ENCODE measurements at regions not wholly inside any gene's neighbourhood (a gene's known extent, or its start where the extent isn't known, plus 50 kb on each side); places are given as distances from the start of the nearest gene placed in this dataset.

DNA sequence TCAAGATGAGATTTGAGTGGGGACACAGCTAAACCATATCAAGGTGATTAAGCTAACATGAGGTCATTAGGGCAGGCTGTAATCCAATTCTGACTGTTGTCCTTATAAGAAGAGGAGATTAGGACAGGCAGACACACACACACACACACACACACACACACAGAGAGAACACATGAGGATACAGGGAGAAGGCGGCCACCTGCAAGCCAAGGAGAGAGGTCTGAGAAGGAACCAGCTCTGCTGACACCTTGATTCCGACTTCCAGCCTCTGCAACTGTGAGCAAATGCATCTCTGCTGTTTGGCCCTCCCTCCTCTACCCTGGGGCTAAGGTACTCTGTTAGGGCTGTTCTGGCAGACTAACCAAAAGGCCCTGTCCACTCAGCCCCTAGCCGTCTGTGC is 112.5 kb upstream of the GSC start:
- no peak for DNase-seq

GRCh38 chr14:94880876-94881275 is 111.0 kb upstream of the GSC start:
- no peak for DNase-seq

DNA sequence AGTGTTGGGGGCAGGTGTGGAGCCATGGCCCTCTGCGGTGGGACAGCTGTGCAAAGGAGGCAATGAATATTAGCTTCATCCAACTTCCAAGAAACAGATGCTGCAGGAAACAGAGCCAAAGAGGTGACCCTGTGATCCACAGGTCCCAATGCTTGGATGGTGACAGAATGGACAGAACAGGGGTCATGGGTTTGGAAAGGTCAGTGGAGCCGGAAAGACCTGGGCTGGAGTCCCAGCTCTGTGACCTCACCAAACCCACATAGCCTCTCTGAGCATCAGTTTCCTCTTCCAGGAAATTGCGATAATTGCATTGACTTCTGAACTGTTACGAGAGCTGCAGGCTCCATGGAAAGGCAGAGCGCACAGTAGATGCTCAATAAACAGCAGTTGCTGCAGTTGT is 110.2 kb upstream of the GSC start:
- DNase-seq, result no peak

- DNase-seq, result no peak
These were observed 109.6 kb upstream of the GSC start for GRCh38 chr14:94879537-94879936.

GRCh38 chr14:94876306-94876705 is 106.4 kb upstream of the GSC start:
- no peak for DNase-seq

DNA sequence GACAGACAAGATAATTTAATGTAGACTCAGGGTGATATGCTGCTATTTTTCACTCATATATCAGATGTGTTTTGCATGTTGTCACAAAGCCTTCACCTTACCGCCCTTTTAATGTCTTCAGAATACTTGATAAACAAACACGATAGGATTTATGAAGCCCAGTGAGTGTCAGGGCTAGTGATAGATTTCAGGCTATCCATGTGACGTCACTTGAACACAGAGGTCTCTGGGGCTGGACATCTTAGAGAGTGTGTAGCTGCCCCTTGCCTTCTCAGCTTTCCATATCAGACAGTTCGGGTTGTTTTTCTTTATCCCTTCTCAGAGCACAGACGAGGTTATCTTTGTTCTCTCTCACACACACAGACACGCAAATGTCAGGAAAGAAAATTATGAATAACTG is 105.3 kb upstream of the GSC start:
- DNase-seq, result no peak

- no peak for DNase-seq
These were observed 98.8 kb upstream of the GSC start for GRCh38 chr14:94868772-94869072.

GRCh38 chr14:94867946-94868771 is 98.2 kb upstream of the GSC start:
- DNase-seq, result no peak

GRCh38 chr14:94867209-94867608 is 97.3 kb upstream of the GSC start:
- no peak for DNase-seq

- no peak for DNase-seq
These were observed 94.7 kb upstream of the GSC start for GRCh38 chr14:94864387-94865195.

DNA sequence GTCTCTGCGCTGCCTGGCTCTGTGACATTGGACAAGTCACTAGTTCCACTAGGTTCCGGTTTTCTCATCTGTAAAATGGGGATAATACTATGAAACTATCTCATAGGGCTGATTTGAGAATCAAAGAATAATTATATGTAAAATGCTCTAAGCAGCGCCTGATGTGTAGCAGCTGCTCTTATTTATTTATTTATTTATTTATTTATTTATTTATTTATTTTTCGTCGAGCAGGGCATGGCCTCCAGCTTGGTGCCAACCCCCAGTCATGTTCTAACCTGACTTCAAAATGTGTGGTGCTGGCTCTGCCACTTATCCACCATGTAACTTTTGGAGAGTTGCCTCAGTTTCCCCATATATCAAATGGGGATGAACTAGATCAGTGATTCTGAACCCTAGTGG is 93.5 kb upstream of the GSC start:
- no peak for DNase-seq

- DNase-seq, result no peak
These were observed 88.0 kb upstream of the GSC start for GRCh38 chr14:94857950-94858349.

DNA sequence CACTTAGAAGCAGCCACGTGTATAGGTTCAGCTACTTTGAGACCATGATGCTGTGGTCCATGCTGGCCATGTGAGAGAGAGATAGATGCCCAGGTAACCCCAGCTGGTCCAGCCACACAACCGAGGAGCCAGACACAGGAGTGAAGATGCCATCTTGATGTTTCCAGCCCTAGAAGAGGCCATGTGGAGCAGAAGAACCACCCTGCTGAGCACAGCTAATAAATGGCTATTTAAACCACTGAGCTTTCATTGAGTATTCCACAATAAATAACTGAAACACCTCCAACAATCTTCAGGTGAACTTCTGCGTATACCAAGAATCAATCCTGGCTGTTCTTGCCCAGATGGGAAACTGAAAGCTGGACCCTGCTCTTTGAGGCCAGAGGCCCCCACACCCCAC is 84.0 kb upstream of the GSC start:
- no peak for DNase-seq

- DNase-seq, result no peak
These were observed 80.6 kb upstream of the GSC start for GRCh38 chr14:94850309-94851211.

- no peak for DNase-seq
These were observed 74.8 kb upstream of the GSC start for GRCh38 chr14:94844593-94845152.

DNA sequence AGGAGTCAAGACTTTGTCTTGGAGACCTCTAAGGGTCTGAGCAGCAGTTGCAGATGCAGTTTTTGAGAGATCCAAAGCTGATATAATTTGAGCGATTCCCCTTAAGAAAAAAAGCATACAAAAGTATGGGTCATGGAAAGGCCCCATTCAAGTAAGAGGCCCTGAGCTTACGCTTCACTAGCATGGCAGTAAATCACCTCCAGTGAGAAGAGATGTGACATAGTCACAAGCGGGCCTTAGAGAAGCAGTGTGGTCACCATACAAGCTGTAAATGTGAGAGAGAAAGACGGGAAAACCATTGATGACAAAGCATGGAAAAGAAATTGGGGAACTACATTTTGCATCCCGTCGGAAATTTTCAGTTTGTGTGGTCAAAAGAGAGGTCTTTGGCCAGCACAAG is 70.6 kb upstream of the GSC start:
- no peak for DNase-seq

DNA sequence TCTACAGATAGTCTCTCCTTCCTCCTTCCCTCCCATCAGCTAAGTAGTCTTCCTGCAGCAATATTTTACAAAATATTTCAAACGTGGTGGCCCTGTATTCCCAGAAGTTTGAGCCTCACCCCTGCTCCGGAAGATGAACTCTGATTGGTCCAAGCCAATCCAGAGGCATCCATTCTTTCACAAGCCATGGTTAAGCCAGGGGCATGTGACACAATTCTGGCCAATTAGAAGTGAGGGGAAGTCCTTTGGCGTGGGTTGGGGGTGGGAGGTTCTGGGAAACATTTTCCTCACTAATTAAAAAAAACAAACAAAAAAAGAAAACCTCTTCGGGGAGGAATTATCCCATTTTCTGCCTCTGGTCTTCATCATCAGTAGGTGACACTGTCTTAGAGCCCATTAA is 69.4 kb upstream of the GSC start:
- DNase-seq, result no peak

DNA sequence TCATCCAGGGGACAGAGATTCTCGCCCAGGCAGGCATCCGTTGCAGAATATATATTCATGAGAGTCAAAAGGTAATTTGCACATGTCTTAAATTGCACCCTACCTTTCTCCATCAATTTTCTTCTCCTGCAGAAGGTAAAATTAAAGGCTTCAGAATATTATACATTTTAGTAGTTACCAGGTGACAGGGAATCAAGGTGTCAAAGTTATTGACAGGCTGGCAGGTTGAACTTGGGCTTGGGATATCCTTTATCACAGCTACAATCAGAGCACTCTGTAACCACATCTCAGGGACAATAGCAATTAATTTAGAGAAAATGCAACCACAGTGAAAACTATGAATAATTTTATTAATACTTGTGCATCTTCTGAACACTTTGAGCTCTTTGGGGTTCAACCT is 66.9 kb upstream of the GSC start:
- DNase-seq, result no peak

GRCh38 chr14:94833633-94834032 is 63.7 kb upstream of the GSC start:
- DNase-seq, result no peak

DNA sequence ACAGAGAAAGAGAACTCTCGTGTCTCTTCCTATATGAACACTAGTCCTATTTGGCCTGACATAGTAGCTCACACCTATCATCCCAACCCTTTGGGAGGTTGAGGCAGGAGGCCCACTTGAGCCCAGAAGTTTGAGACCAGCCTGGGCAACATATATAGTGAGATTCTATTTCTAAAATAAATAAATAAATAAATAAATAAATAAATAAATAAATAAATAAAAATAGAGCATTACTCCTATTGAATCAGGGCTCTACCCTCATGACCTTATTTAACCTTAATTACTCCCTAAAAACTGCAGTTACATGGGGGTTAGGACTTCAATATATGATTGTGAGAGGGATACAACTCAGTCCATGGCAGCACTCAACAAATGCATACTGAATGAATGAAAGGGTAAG is 61.2 kb upstream of the GSC start:
- DNase-seq, result no peak

GRCh38 chr14:94827711-94828447 is 58.0 kb upstream of the GSC start:
- DNase-seq, result no peak

GRCh38 chr14:94826774-94827173 is 56.9 kb upstream of the GSC start:
- DNase-seq, result no peak
